ENCODE measurements at regions not wholly inside any gene's neighbourhood (a gene's known extent, or its start where the extent isn't known, plus 50 kb on each side); places are given as distances from the start of the nearest gene placed in this dataset.

- Mint-ChIP-seq H3K27ac (no peak overlapping the region), H3K27me3 (peaks cover 16 to 17% of the 10 kb centered on the region in 2 donors), H3K36me3 (no peaks in the 10 kb centered on the region), H3K4me3 (no peak overlapping the region), H3K9me3 (peaks cover 0 to 20% (median 14%) of the 10 kb centered on the region in 3 donors), H3K4me1 (peaks cover 0 to 1% (median 0%) of the 10 kb centered on the region in 3 donors)
- H3K27ac ChIP-seq (ENCODE audit: low read length), result no peak overlapping the region
- H3K27me3 ChIP-seq (replicated peaks in 1 of 2; ENCODE audit: control insufficient read depth in 2 of 2, extremely low read depth in 1 of 2, insufficient read depth in 2 of 2, low read length in 1 of 2), result peaks cover 0 to 11% of the 10 kb centered on the region in 2 experiments
- peaks cover 4% of the 10 kb centered on the region for H3K9me3 ChIP-seq
- ChIA-PET POLR2A (interaction anchor here in 1 of 2 donors (0.6 kb wide), 1 partner anchor 392 kb away, joined by 3 read pairs; no protein-coding TSS in a partner anchor), CTCF (no interaction called here)
- H3K4me1 ChIP-seq (ENCODE audit: control insufficient read depth in 1 of 2, extremely low read depth in 1 of 2, insufficient read depth in 2 of 2, low read length in 2 of 2), result no peaks in the 10 kb centered on the region
- no peak overlapping the region for H3K4me3 ChIP-seq (ENCODE audit: control insufficient read depth in 1 of 2, extremely low read depth in 1 of 2, low read length in 1 of 2)
- WGBS (ENCODE audit: insufficient coverage), result 92% methylated on average over 2 of the region's 3 CpGs
- DNase-seq (no peak), ATAC-seq (replicated peaks in 1 of 4) (no peak)
- no peaks in the 10 kb centered on the region for H3K36me3 ChIP-seq (ENCODE audit: control insufficient read depth in 2 of 2, extremely low read depth in 1 of 2, insufficient read depth in 1 of 2, low read length in 1 of 2)
Observed at GRCh38 chr1:204736836-204737235, 51.3 kb upstream of the LRRN2 start.

GRCh38 chr1:204738506-204738905, 53.0 kb upstream of the LRRN2 start:
- no peak overlapping the region for H3K27ac Mint-ChIP-seq
- Histone ChIP-seq H3K36me3 (ENCODE audit: control insufficient read depth in 2 of 2, extremely low read depth in 1 of 2, insufficient read depth in 1 of 2, low read length in 1 of 2) (no peaks in the 10 kb centered on the region), H3K9me3 (peaks cover 4% of the 10 kb centered on the region), H3K27ac (ENCODE audit: low read length) (no peak overlapping the region), H3K27me3 (replicated peaks in 1 of 2; ENCODE audit: control insufficient read depth in 2 of 2, extremely low read depth in 1 of 2, insufficient read depth in 2 of 2, low read length in 1 of 2) (peaks cover 0 to 14% of the 10 kb centered on the region in 2 experiments), H3K4me1 (ENCODE audit: control insufficient read depth in 1 of 2, extremely low read depth in 1 of 2, insufficient read depth in 2 of 2, low read length in 2 of 2) (no peaks in the 10 kb centered on the region), H3K4me3 (ENCODE audit: control insufficient read depth in 1 of 2, extremely low read depth in 1 of 2, low read length in 1 of 2) (no peak overlapping the region)
- POLR2A ChIA-PET, result no interaction called here
- DNase-seq, result no peak
- peaks cover 19 to 27% of the 10 kb centered on the region in 2 donors for H3K27me3 Mint-ChIP-seq
- H3K36me3 Mint-ChIP-seq, result no peaks in the 10 kb centered on the region
- CTCF ChIA-PET, result no interaction called here
- H3K4me3 Mint-ChIP-seq, result no peak overlapping the region
- ATAC-seq (replicated peaks in 1 of 4), result no peak
- WGBS (ENCODE audit: insufficient coverage), result no CpG with 5 or more reads among the region's 1 CpG
- H3K4me1 Mint-ChIP-seq, result peaks cover 0 to 1% (median 0%) of the 10 kb centered on the region in 3 donors
- H3K9me3 Mint-ChIP-seq, result peaks cover 0 to 20% (median 14%) of the 10 kb centered on the region in 3 donors

GRCh38 chr1:204740354-204740753, 54.8 kb upstream of the LRRN2 start:
- Histone ChIP-seq H3K36me3 (ENCODE audit: control insufficient read depth in 2 of 2, extremely low read depth in 1 of 2, insufficient read depth in 1 of 2, low read length in 1 of 2) (no peaks in the 10 kb centered on the region), H3K27me3 (replicated peaks in 1 of 2; ENCODE audit: control insufficient read depth in 2 of 2, extremely low read depth in 1 of 2, insufficient read depth in 2 of 2, low read length in 1 of 2) (peaks cover 0 to 18% of the 10 kb centered on the region in 2 experiments), H3K4me3 (ENCODE audit: control insufficient read depth in 1 of 2, extremely low read depth in 1 of 2, low read length in 1 of 2) (no peak overlapping the region), H3K9me3 (peaks cover 4% of the 10 kb centered on the region), H3K4me1 (ENCODE audit: control insufficient read depth in 1 of 2, extremely low read depth in 1 of 2, insufficient read depth in 2 of 2, low read length in 2 of 2) (no peaks in the 10 kb centered on the region), H3K27ac (ENCODE audit: low read length) (no peak overlapping the region)
- Mint-ChIP-seq H3K36me3 (no peaks in the 10 kb centered on the region), H3K9me3 (peaks cover 0 to 20% (median 14%) of the 10 kb centered on the region in 3 donors), H3K4me1 (peaks cover 0 to 1% (median 0%) of the 10 kb centered on the region in 3 donors), H3K27me3 (peaks cover 17 to 37% of the 10 kb centered on the region in 2 donors), H3K4me3 (no peak overlapping the region), H3K27ac (no peak overlapping the region)
- ATAC-seq (replicated peaks in 1 of 4), result no peak
- DNase-seq, result no peak
- POLR2A ChIA-PET, result no interaction called here
- CTCF ChIA-PET, result no interaction called here

- H3K4me1 ChIP-seq (ENCODE audit: control insufficient read depth in 1 of 2, extremely low read depth in 1 of 2, insufficient read depth in 2 of 2, low read length in 2 of 2), result no peaks in the 10 kb centered on the region
- Mint-ChIP-seq H3K4me1 (peaks cover 0 to 1% (median 0%) of the 10 kb centered on the region in 3 donors), H3K36me3 (no peaks in the 10 kb centered on the region), H3K27me3 (peaks cover 14 to 38% of the 10 kb centered on the region in 2 donors), H3K27ac (no peak overlapping the region), H3K9me3 (peaks cover 0 to 20% (median 14%) of the 10 kb centered on the region in 3 donors), H3K4me3 (no peak overlapping the region)
- peaks cover 4% of the 10 kb centered on the region for H3K9me3 ChIP-seq
- WGBS (ENCODE audit: insufficient coverage), result no CpG with 5 or more reads among the region's 1 CpG
- CTCF ChIA-PET, result no interaction called here
- no peak overlapping the region for H3K4me3 ChIP-seq (ENCODE audit: control insufficient read depth in 1 of 2, extremely low read depth in 1 of 2, low read length in 1 of 2)
- H3K27me3 ChIP-seq (replicated peaks in 1 of 2; ENCODE audit: control insufficient read depth in 2 of 2, extremely low read depth in 1 of 2, insufficient read depth in 2 of 2, low read length in 1 of 2), result peaks cover 0 to 19% of the 10 kb centered on the region in 2 experiments
- POLR2A ChIA-PET, result no interaction called here
- DNase-seq, result no peak
- ATAC-seq (replicated peaks in 1 of 4), result no peak
- no peak overlapping the region for H3K27ac ChIP-seq (ENCODE audit: low read length)
- no peaks in the 10 kb centered on the region for H3K36me3 ChIP-seq (ENCODE audit: control insufficient read depth in 2 of 2, extremely low read depth in 1 of 2, insufficient read depth in 1 of 2, low read length in 1 of 2)
Observed at GRCh38 chr1:204741440-204741839, 55.9 kb upstream of the LRRN2 start.

GRCh38 chr1:204742676-204743251, 57.2 kb upstream of the LRRN2 start:
- Mint-ChIP-seq H3K9me3 (peaks cover 0 to 12% (median 8%) of the 10 kb centered on the region in 3 donors), H3K4me1 (no peaks in the 10 kb centered on the region), H3K27ac (no peak overlapping the region), H3K4me3 (no peak overlapping the region), H3K36me3 (no peaks in the 10 kb centered on the region), H3K27me3 (peaks cover 14 to 38% of the 10 kb centered on the region in 2 donors)
- ChIA-PET CTCF (no interaction called here), POLR2A (no interaction called here)
- DNase-seq (no peak), ATAC-seq (replicated peaks in 1 of 4) (no peak)
- Histone ChIP-seq H3K27ac (ENCODE audit: low read length) (no peak overlapping the region), H3K4me1 (ENCODE audit: control insufficient read depth in 1 of 2, extremely low read depth in 1 of 2, insufficient read depth in 2 of 2, low read length in 2 of 2) (no peaks in the 10 kb centered on the region), H3K27me3 (replicated peaks in 1 of 2; ENCODE audit: control insufficient read depth in 2 of 2, extremely low read depth in 1 of 2, insufficient read depth in 2 of 2, low read length in 1 of 2) (peaks cover 0 to 19% of the 10 kb centered on the region in 2 experiments), H3K36me3 (ENCODE audit: control insufficient read depth in 2 of 2, extremely low read depth in 1 of 2, insufficient read depth in 1 of 2, low read length in 1 of 2) (no peaks in the 10 kb centered on the region), H3K9me3 (peaks cover 4% of the 10 kb centered on the region), H3K4me3 (ENCODE audit: control insufficient read depth in 1 of 2, extremely low read depth in 1 of 2, low read length in 1 of 2) (no peak overlapping the region)
- 77% methylated on average over 6 of the region's 8 CpGs for WGBS (ENCODE audit: insufficient coverage)

GRCh38 chr1:204744107-204744779, 58.7 kb upstream of the LRRN2 start:
- H3K9me3 ChIP-seq, result no peaks in the 10 kb centered on the region
- H3K27ac ChIP-seq (ENCODE audit: low read length), result no peak overlapping the region
- Mint-ChIP-seq H3K4me3 (no peak overlapping the region), H3K9me3 (no peaks in the 10 kb centered on the region), H3K4me1 (no peaks in the 10 kb centered on the region), H3K27me3 (peaks cover 10 to 36% of the 10 kb centered on the region in 2 donors), H3K27ac (no peak overlapping the region), H3K36me3 (no peaks in the 10 kb centered on the region)
- no peak overlapping the region for H3K4me3 ChIP-seq (ENCODE audit: control insufficient read depth in 1 of 2, extremely low read depth in 1 of 2, low read length in 1 of 2)
- DNase-seq, result no peak
- 74% methylated on average over 4 of the region's 7 CpGs for WGBS (ENCODE audit: insufficient coverage)
- no peaks in the 10 kb centered on the region for H3K36me3 ChIP-seq (ENCODE audit: control insufficient read depth in 2 of 2, extremely low read depth in 1 of 2, insufficient read depth in 1 of 2, low read length in 1 of 2)
- no peak for ATAC-seq (replicated peaks in 1 of 4)
- CTCF ChIA-PET, result no interaction called here
- no peaks in the 10 kb centered on the region for H3K4me1 ChIP-seq (ENCODE audit: control insufficient read depth in 1 of 2, extremely low read depth in 1 of 2, insufficient read depth in 2 of 2, low read length in 2 of 2)
- H3K27me3 ChIP-seq (replicated peaks in 1 of 2; ENCODE audit: control insufficient read depth in 2 of 2, extremely low read depth in 1 of 2, insufficient read depth in 2 of 2, low read length in 1 of 2), result peaks cover 0 to 19% of the 10 kb centered on the region in 2 experiments
- POLR2A ChIA-PET, result no interaction called here
